Adrenal gland (tissue), 9 donors: ENCODE measurements at regions not wholly inside any gene's neighbourhood (a gene's known extent, or its start where the extent isn't known, plus 50 kb on each side); places are given as distances from the start of the nearest gene placed in this dataset.

Source experiments
- DNase-seq, 7 donors: peaks; one replicate each; pipeline ENCODE4 v3.0.0-alpha.2; 2019 to 2020
- H3K27ac ChIP-seq, 5 donors: fragments of 200-600 bp; sonication (generic) in 4 of 5; 1 replicate in 3 of 5; 2 replicates in 2 of 5; pipeline versions ENCODE4 v1.5.1 to v1.8.0; 2016 to 2020; ENCODE audit warnings: mild to moderate bottlenecking in 1 of 5
- H3K27me3 ChIP-seq: fragments of 200-600 bp; 2 replicates; pipeline ENCODE4 v1.8.0; 2021
- H3K36me3 ChIP-seq, 2 donors: fragments of 200-600 bp; replicated peaks in 1 of 2; 1 replicate in 1 of 2; 2 replicates in 1 of 2; pipeline versions ENCODE4 v1.5.1 to v1.8.0; 2018 to 2022
- H3K4me1 ChIP-seq, 2 donors: fragments of 200-600 bp; replicated peaks in 1 of 2; 1 replicate in 1 of 2; 2 replicates in 1 of 2; pipeline versions ENCODE4 v1.5.1 to v1.8.0; 2018 to 2021
- H3K4me3 ChIP-seq, 4 donors: fragments of 200-600 bp; sonication (generic) in 3 of 4; one replicate each; pipeline ENCODE4 v1.5.1; 2016 to 2018
- H3K9me3 ChIP-seq, 3 donors: fragments of 200-600 bp; sonication (generic) in 1 of 3; replicated peaks in 1 of 3; 1 replicate in 2 of 3; 2 replicates in 1 of 3; pipeline versions ENCODE4 v1.5.1 to v1.8.0; 2016 to 2021
- CTCF ChIP-seq, 6 experiments: fragments of 450-650 bp in 4 of 6; fragments of 200-600 bp in 2 of 6; sonication (generic) in 1 of 6; IDR thresholded peaks; 1 replicate in 5 of 6; 2 replicates in 1 of 6; pipeline versions ENCODE4 v1.5.1 to v1.8.0; 2016 to 2021; ENCODE audit warnings: antibody characterized with exemption in 6 of 6, mild to moderate bottlenecking in 2 of 6, moderate library complexity in 1 of 6
- POLR2A ChIP-seq, 2 donors: fragments of 450-650 bp; IDR thresholded peaks; one replicate each; pipeline ENCODE4 v1.6.1; 2017; ENCODE audit warnings: antibody characterized with exemption in 2 of 2, mild to moderate bottlenecking in 2 of 2, moderate library complexity in 1 of 2
- WGBS, 4 donors: extraction: QIAGEN DNeasy Blood & Tissue Kit in 2 of 4; methylation state at CpG; one replicate each; pipeline versions ENCODE4 v1.1.5 to v1.1.7; 2013 to 2017; 5-methylcytosine and 5-hydroxymethylcytosine counted together
- intact Hi-C, 2 donors: fragments of 100-400 bp; cut with DNase I; formaldehyde crosslinking; loops; one replicate each; pipeline versions ENCODE4 v1.14.1 to v1.15.0; 2022 to 2023
- donor health status: healthy with polysubstance abuse.
- donor health status: Bipolar disorder and iron deficiency.
- donor health status: DM: yes; HTN: yes; CAD: no.
- donor health status: DM: no; HTN: no; CAD: no.
- donor health status: DM: no; HTN: no; CAD: no.

- no peak for DNase-seq
- no peak overlapping the region for H3K27ac ChIP-seq
- no peaks in the 10 kb centered on the region for H3K36me3 ChIP-seq
- no peaks in the 10 kb centered on the region for H3K9me3 ChIP-seq
- intact Hi-C loops: no loop called here
- 93 to 98% (median 94%) methylated on average over 3 of the region's 3 CpGs for WGBS, 4 donors
- H3K4me3 ChIP-seq: no peak overlapping the region
- no peaks in the 10 kb centered on the region for H3K27me3 ChIP-seq
- TF ChIP-seq POLR2A (IDR thresholded peaks at IDR 0.05) (no peak), CTCF (IDR thresholded peaks at IDR 0.05) (no peak)
- H3K4me1 ChIP-seq: no peaks in the 10 kb centered on the region
These were observed 93.6 kb downstream of the CD24 start for GRCh38 chr6:106880952-106881351.

GRCh38 chr6:106875782-106876321 lies 98.7 kb downstream of the CD24 start:
- H3K27ac ChIP-seq: no peak overlapping the region
- no peaks in the 10 kb centered on the region for H3K4me1 ChIP-seq
- H3K4me3 ChIP-seq: no peak overlapping the region
- no peaks in the 10 kb centered on the region for H3K9me3 ChIP-seq
- no peaks in the 10 kb centered on the region for H3K36me3 ChIP-seq
- intact Hi-C loops: no loop called here
- no peak for DNase-seq
- TF ChIP-seq POLR2A (IDR thresholded peaks at IDR 0.05) (no peak), CTCF (IDR thresholded peaks at IDR 0.05) (no peak)
- WGBS, 4 donors: 89 to 93% (median 92%) methylated on average over 4 of the region's 4 CpGs
- no peaks in the 10 kb centered on the region for H3K27me3 ChIP-seq

GRCh38 chr6:106874481-106874880 lies 100.0 kb downstream of the CD24 start:
- Histone ChIP-seq H3K4me1 (no peaks in the 10 kb centered on the region), H3K27ac (no peak overlapping the region), H3K27me3 (no peaks in the 10 kb centered on the region), H3K9me3 (no peaks in the 10 kb centered on the region), H3K4me3 (no peak overlapping the region), H3K36me3 (no peaks in the 10 kb centered on the region)
- DNase-seq: no peak
- intact Hi-C loops: no loop called here
- TF ChIP-seq CTCF (IDR thresholded peaks at IDR 0.05): no peak
- no peak for TF ChIP-seq POLR2A (IDR thresholded peaks at IDR 0.05)

GRCh38 chr6:106872049-106872448 lies 102.5 kb downstream of the CD24 start:
- Histone ChIP-seq H3K36me3 (no peaks in the 10 kb centered on the region), H3K4me1 (no peaks in the 10 kb centered on the region)

More at GRCh38 chr6:106872049-106872448, 102.5 kb downstream of the CD24 start:
- intact Hi-C loops: no loop called here
- WGBS, 4 donors: 46 to 62% (median 55%) methylated on average over 3 of the region's 3 CpGs
- Histone ChIP-seq H3K27me3 (no peaks in the 10 kb centered on the region), H3K27ac (no peak overlapping the region), H3K9me3 (no peaks in the 10 kb centered on the region), H3K4me3 (no peak overlapping the region)
- no peak for DNase-seq
- no peak for TF ChIP-seq POLR2A (IDR thresholded peaks at IDR 0.05)
- no peak for TF ChIP-seq CTCF (IDR thresholded peaks at IDR 0.05)
